WTC11 (cell line): ENCODE measurements at regions not wholly inside any gene's neighbourhood (a gene's known extent, or its start where the extent isn't known, plus 50 kb on each side); places are given as distances from the start of the nearest gene placed in this dataset.

Experiments
- ATAC-seq: fragments of 200-7000 bp; cut with Tn5 transposase; 2 replicates; pipeline ENCODE4 v1.10.0; 2021; ENCODE audit warnings: mild to moderate bottlenecking, moderate library complexity
- CTCF ChIA-PET: fragments of 300-600 bp; sonication (Branson Sonifier 250); formaldehyde crosslinking; loops from one replicate; lab custom pipeline; 2021; ENCODE audit warnings: antibody characterized with exemption; lab: Charles Lee
- POLR2A ChIA-PET: fragments of 350-600 bp; sonication (Branson Sonifier 250); formaldehyde crosslinking; loops from one replicate; lab custom pipeline; 2021; ENCODE audit warnings: antibody characterized with exemption; lab: Charles Lee
- DNase-seq: peaks from one replicate; pipeline ENCODE4 v3.0.0; 2021; ENCODE audit warnings: low spot score
- H3K27ac Mint-ChIP-seq: 2 replicates; pipeline ENCODE4 v1.8.0; 2021; ENCODE audit warnings: mixed read lengths
- H3K27me3 Mint-ChIP-seq: 2 replicates; pipeline ENCODE4 v1.8.0; 2021; ENCODE audit warnings: low read depth, mild to moderate bottlenecking, moderate library complexity, mixed read lengths
- H3K36me3 Mint-ChIP-seq: 2 replicates; pipeline ENCODE4 v1.8.0; 2021; ENCODE audit warnings: mixed read lengths
- H3K4me1 Mint-ChIP-seq: 2 replicates; pipeline ENCODE4 v1.8.0; 2022; ENCODE audit warnings: mixed read lengths
- H3K4me3 Mint-ChIP-seq: 2 replicates; pipeline ENCODE4 v1.8.0; 2021; ENCODE audit warnings: mild to moderate bottlenecking, moderate library complexity, mixed read lengths
- H3K9me3 Mint-ChIP-seq: 2 replicates; pipeline ENCODE4 v1.8.0; 2021; ENCODE audit warnings: mixed read lengths
- AR ChIP-seq: fragments of 250-450 bp; sonication (Bioruptor Pico); IDR thresholded peaks from 2 replicates; pipeline ENCODE4 v1.9.0; 2021; ENCODE audit warnings: mild to moderate bottlenecking
- ARID4B ChIP-seq: sonication (generic); formaldehyde crosslinking; IDR thresholded peaks from 2 replicates; pipeline ENCODE4 v1.8.0; 2023; ENCODE audit warnings: missing genetic modification reagents, mild to moderate bottlenecking, borderline replicate concordance
- ATF1 ChIP-seq: sonication (generic); formaldehyde crosslinking; IDR thresholded peaks from 2 replicates; pipeline ENCODE4 v1.8.1; 2023; ENCODE audit warnings: mild to moderate bottlenecking, moderate library complexity, missing genetic modification reagents
- CBFB ChIP-seq: sonication (generic); formaldehyde crosslinking; IDR thresholded peaks from 2 replicates; pipeline ENCODE4 v1.8.1; 2022; ENCODE audit warnings: mild to moderate bottlenecking, low read depth, missing genetic modification reagents
- E2F5 ChIP-seq: sonication (generic); formaldehyde crosslinking; IDR thresholded peaks from 2 replicates; pipeline ENCODE4 v1.8.1; 2022; ENCODE audit warnings: mild to moderate bottlenecking, moderate library complexity, missing genetic modification reagents
- ELF4 ChIP-seq: sonication (generic); formaldehyde crosslinking; IDR thresholded peaks from 2 replicates; pipeline ENCODE4 v1.8.1; 2022; ENCODE audit warnings: low read depth, mild to moderate bottlenecking, moderate library complexity, missing genetic modification reagents
- ETV6 ChIP-seq: sonication (generic); formaldehyde crosslinking; IDR thresholded peaks from 2 replicates; pipeline ENCODE4 v1.8.1; 2022; ENCODE audit warnings: mild to moderate bottlenecking, missing genetic modification reagents
- FOXP1 ChIP-seq: sonication (generic); formaldehyde crosslinking; IDR thresholded peaks from 2 replicates; pipeline ENCODE4 v1.8.0; 2022; ENCODE audit warnings: missing genetic modification reagents, mild to moderate bottlenecking, moderate library complexity, borderline replicate concordance
- JAZF1 ChIP-seq: fragments of 250-450 bp; sonication (Bioruptor Pico); IDR thresholded peaks from 2 replicates; pipeline ENCODE4 v1.9.0; 2021; ENCODE audit warnings: moderate library complexity, mild to moderate bottlenecking, inconsistent platforms
- KAT7 ChIP-seq: sonication (generic); formaldehyde crosslinking; IDR thresholded peaks from 2 replicates; pipeline ENCODE4 v1.8.1; 2023; ENCODE audit warnings: missing genetic modification reagents, mild to moderate bottlenecking, borderline replicate concordance
- MAX ChIP-seq: sonication (generic); formaldehyde crosslinking; IDR thresholded peaks from 2 replicates; pipeline ENCODE4 v1.8.0; 2022; ENCODE audit warnings: mild to moderate bottlenecking, missing genetic modification reagents
- MYBL2 ChIP-seq: sonication (generic); formaldehyde crosslinking; IDR thresholded peaks from 2 replicates; pipeline ENCODE4 v1.8.1; 2023; ENCODE audit warnings: mild to moderate bottlenecking, moderate library complexity, missing genetic modification reagents
- NFYB ChIP-seq: sonication (generic); formaldehyde crosslinking; conservative IDR thresholded peaks from 2 replicates; pipeline ENCODE4 v1.8.0; 2022; ENCODE audit warnings: low read depth, missing genetic modification reagents
- OVOL2 ChIP-seq: fragments of 250-450 bp; sonication (Bioruptor Pico); IDR thresholded peaks from 2 replicates; pipeline ENCODE4 v1.9.0; 2021; ENCODE audit warnings: mild to moderate bottlenecking, borderline replicate concordance
- PREB ChIP-seq: sonication (generic); formaldehyde crosslinking; IDR thresholded peaks from 2 replicates; pipeline ENCODE4 v1.8.1; 2022; ENCODE audit warnings: mild to moderate bottlenecking, missing genetic modification reagents, moderate library complexity, borderline replicate concordance
- PRRX2 ChIP-seq: fragments of 250-450 bp; sonication (Bioruptor Pico); IDR thresholded peaks from 2 replicates; pipeline ENCODE4 v1.8.0; 2021; ENCODE audit warnings: mild to moderate bottlenecking
- ZNF138 ChIP-seq: sonication (generic); formaldehyde crosslinking; conservative IDR thresholded peaks from 2 replicates; pipeline ENCODE4 v1.8.1; 2022; ENCODE audit warnings: mild to moderate bottlenecking, moderate library complexity, missing genetic modification reagents
- ZNF219 ChIP-seq: sonication (generic); formaldehyde crosslinking; IDR thresholded peaks from 2 replicates; pipeline ENCODE4 v1.8.0; 2023; ENCODE audit warnings: missing genetic modification reagents, mild to moderate bottlenecking, borderline replicate concordance

- CTCF ChIA-PET, result interaction anchor here (0.8 to 2.7 kb wide), 3 partner anchors 8 to 81 kb away, joined by 3 to 20 read pairs (median 5); no protein-coding TSS in a partner anchor
- no peak overlapping the region for H3K27ac Mint-ChIP-seq
- H3K9me3 Mint-ChIP-seq, result peaks cover 4% of the 10 kb centered on the region; the same call in 1 of the 2 replicates
- peaks cover 5% of the 10 kb centered on the region; the same call in 1 of the 2 replicates for H3K27me3 Mint-ChIP-seq
- POLR2A ChIA-PET, result no interaction called here
- DNase-seq (no peak), ATAC-seq (no peak)
- no peak overlapping the region for H3K4me3 Mint-ChIP-seq
- H3K4me1 Mint-ChIP-seq, result peaks cover 25% of the 10 kb centered on the region
- TF ChIP-seq PREB (no peak), NFYB (CRISPR knock-in tag) (no peak), PRRX2 (CRISPR knock-in tag) (no peak), KAT7 (CRISPR knock-in tag) (no peak), CBFB (CRISPR knock-in tag) (no peak), ZNF138 (no peak), MYBL2 (CRISPR knock-in tag) (no peak), ARID4B (CRISPR knock-in tag) (no peak), AR (no peak), JAZF1 (CRISPR knock-in tag) (no peak)
- no peaks in the 10 kb centered on the region for H3K36me3 Mint-ChIP-seq
Observed at GRCh38 chr2:216774180-216774579, 78.8 kb upstream of the IGFBP5 start.

GRCh38 chr2:216773072-216773471 is 77.7 kb upstream of the IGFBP5 start:
- TF ChIP-seq ELF4 (CRISPR knock-in tag), result no peak
- no peak for TF ChIP-seq FOXP1 (CRISPR knock-in tag)
- no peak for TF ChIP-seq OVOL2 (CRISPR knock-in tag)
- no peak for TF ChIP-seq MAX
- TF ChIP-seq ETV6 (CRISPR knock-in tag), result no peak
- TF ChIP-seq ZNF219 (CRISPR knock-in tag), result no peak
- TF ChIP-seq ATF1 (CRISPR knock-in tag), result no peak
- TF ChIP-seq E2F5, result no peak
- TF ChIP-seq, all 79 proteins: peak for 0
- POLR2A ChIA-PET, result no interaction called here
- CTCF ChIA-PET, result interaction anchor here (0.6 kb wide), 1 partner anchor 947 kb away, joined by 3 read pairs; no protein-coding TSS in a partner anchor
- Mint-ChIP-seq H3K27ac (no peak overlapping the region), H3K4me3 (no peak overlapping the region), H3K4me1 (peaks cover 25% of the 10 kb centered on the region), H3K9me3 (peaks cover 4% of the 10 kb centered on the region; the same call in 1 of the 2 replicates), H3K36me3 (no peaks in the 10 kb centered on the region), H3K27me3 (peaks cover 6% of the 10 kb centered on the region; the same call in 1 of the 2 replicates)
- ATAC-seq, result no peak
- no peak for DNase-seq
